Chondrocyte (in vitro differentiated cells): ENCODE measurements at regions not wholly inside any gene's neighbourhood (a gene's known extent, or its start where the extent isn't known, plus 50 kb on each side); places are given as distances from the start of the nearest gene placed in this dataset.

Source experiments
- DNase-seq: peaks from one replicate; pipeline ENCODE4 v3.0.0; 2021; ENCODE audit warnings: mixed read lengths, low spot score
- H3K27ac Mint-ChIP-seq: one replicate; pipeline ENCODE4 v1.8.0; 2021; ENCODE audit warnings: mild to moderate bottlenecking, moderate library complexity, mixed read lengths; ENCODE audit not compliant: unreplicated experiment
- H3K27me3 Mint-ChIP-seq: 2 replicates; pipeline ENCODE4 v1.8.0; 2021; ENCODE audit warnings: low read depth, mixed read lengths
- H3K36me3 Mint-ChIP-seq: 2 replicates; pipeline ENCODE4 v1.8.0; 2021; ENCODE audit warnings: low read depth, mixed read lengths
- H3K4me1 Mint-ChIP-seq: 2 replicates; pipeline ENCODE4 v1.8.0; 2021; ENCODE audit warnings: low read depth, mild to moderate bottlenecking, mixed read lengths
- H3K4me3 Mint-ChIP-seq: one replicate; pipeline ENCODE4 v1.8.0; 2021; ENCODE audit warnings: mild to moderate bottlenecking, moderate library complexity, mixed read lengths; ENCODE audit not compliant: unreplicated experiment
- H3K9me3 Mint-ChIP-seq: 2 replicates; pipeline ENCODE4 v1.8.0; 2021; ENCODE audit warnings: low read depth, mixed read lengths
- TF ChIP-seq, protein P1 (sequence below): fragments of 200-600 bp; sonication (generic); IDR thresholded peaks from 2 replicates; pipeline ENCODE4 v1.5.0; 2021; ENCODE audit warnings: antibody characterized with exemption, mild to moderate bottlenecking, moderate library complexity

GRCh38 chr7:113202284-113202683 is 83.9 kb upstream of the SMIM30 start:
- H3K9me3 Mint-ChIP-seq = peaks cover 4% of the 10 kb centered on the region

DNA sequence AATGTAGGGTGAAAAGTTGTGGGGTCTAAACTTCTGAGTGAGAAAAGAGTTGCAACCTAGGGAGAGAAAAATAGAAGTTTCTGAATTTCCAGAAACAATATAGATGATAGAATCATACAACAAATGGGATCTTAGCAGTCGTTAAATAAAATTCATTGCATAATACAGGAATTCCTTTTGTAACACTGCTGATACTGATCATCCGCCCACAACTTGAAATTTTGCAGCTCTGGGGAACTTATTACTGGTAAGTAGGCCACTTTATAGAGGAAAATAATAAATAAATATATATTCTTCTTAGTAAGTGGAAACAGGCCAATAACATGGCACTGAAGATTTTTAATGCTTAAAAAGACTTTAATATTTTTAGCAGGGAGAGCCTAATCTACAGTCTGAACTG is 81.9 kb upstream of the SMIM30 start:
- H3K36me3 Mint-ChIP-seq = no peaks in the 10 kb centered on the region
- no peak overlapping the region for H3K27ac Mint-ChIP-seq
- no peak overlapping the region for H3K4me3 Mint-ChIP-seq
- H3K9me3 Mint-ChIP-seq = peaks cover 4% of the 10 kb centered on the region
- DNase-seq = no peak
- TF ChIP-seq, protein P1, sequence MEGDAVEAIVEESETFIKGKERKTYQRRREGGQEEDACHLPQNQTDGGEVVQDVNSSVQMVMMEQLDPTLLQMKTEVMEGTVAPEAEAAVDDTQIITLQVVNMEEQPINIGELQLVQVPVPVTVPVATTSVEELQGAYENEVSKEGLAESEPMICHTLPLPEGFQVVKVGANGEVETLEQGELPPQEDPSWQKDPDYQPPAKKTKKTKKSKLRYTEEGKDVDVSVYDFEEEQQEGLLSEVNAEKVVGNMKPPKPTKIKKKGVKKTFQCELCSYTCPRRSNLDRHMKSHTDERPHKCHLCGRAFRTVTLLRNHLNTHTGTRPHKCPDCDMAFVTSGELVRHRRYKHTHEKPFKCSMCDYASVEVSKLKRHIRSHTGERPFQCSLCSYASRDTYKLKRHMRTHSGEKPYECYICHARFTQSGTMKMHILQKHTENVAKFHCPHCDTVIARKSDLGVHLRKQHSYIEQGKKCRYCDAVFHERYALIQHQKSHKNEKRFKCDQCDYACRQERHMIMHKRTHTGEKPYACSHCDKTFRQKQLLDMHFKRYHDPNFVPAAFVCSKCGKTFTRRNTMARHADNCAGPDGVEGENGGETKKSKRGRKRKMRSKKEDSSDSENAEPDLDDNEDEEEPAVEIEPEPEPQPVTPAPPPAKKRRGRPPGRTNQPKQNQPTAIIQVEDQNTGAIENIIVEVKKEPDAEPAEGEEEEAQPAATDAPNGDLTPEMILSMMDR = no peak
- H3K4me1 Mint-ChIP-seq = peaks cover 17% of the 10 kb centered on the region
- peaks cover 6% of the 10 kb centered on the region for H3K27me3 Mint-ChIP-seq

More at GRCh38 chr7:113202284-113202683, 83.9 kb upstream of the SMIM30 start:
- TF ChIP-seq, protein P1 = no peak
- H3K27ac Mint-ChIP-seq = no peak overlapping the region
- peaks cover 8% of the 10 kb centered on the region for H3K27me3 Mint-ChIP-seq
- peaks cover 16% of the 10 kb centered on the region for H3K4me1 Mint-ChIP-seq
- no peak overlapping the region for H3K4me3 Mint-ChIP-seq
- no peak for DNase-seq
- H3K36me3 Mint-ChIP-seq = no peaks in the 10 kb centered on the region

DNA sequence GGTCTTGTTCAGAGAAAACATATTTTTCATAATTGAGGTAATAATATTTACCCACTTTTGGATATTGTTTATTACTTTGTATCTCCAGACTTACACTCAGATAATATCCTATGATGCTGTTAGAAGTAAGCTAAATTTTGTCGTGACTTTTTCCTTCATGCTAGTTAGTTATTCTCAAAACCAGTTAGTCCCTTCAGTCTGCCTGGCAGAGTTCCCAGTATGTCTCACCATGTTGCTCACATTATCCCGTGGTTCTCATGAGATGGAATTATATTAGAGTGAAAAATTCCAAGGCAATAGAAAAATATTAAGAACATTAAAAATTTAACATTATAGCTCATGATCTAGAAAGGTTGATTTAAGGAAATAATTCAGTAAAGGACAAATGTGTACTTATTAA is 81.5 kb upstream of the SMIM30 start:
- Mint-ChIP-seq H3K4me1 (peaks cover 17% of the 10 kb centered on the region), H3K4me3 (no peak overlapping the region), H3K27me3 (peaks cover 6% of the 10 kb centered on the region), H3K36me3 (no peaks in the 10 kb centered on the region), H3K27ac (peak overlapping the region; percentile 46), H3K9me3 (peaks cover 4% of the 10 kb centered on the region)
- no peak for DNase-seq
- TF ChIP-seq, protein P1 = no peak

GRCh38 chr7:113199136-113199535 is 80.8 kb upstream of the SMIM30 start:
- peaks cover 6% of the 10 kb centered on the region for H3K27me3 Mint-ChIP-seq
- H3K4me1 Mint-ChIP-seq = peaks cover 17% of the 10 kb centered on the region
- H3K9me3 Mint-ChIP-seq = peaks cover 7% of the 10 kb centered on the region
- TF ChIP-seq, protein P1 = no peak
- H3K4me3 Mint-ChIP-seq = no peak overlapping the region
- DNase-seq = no peak
- H3K36me3 Mint-ChIP-seq = peaks cover 3% of the 10 kb centered on the region
- H3K27ac Mint-ChIP-seq = no peak overlapping the region

- Mint-ChIP-seq H3K9me3 (peaks cover 7% of the 10 kb centered on the region), H3K4me3 (no peak overlapping the region), H3K27me3 (no peaks in the 10 kb centered on the region), H3K36me3 (peaks cover 4% of the 10 kb centered on the region), H3K27ac (no peak overlapping the region), H3K4me1 (peaks cover 17% of the 10 kb centered on the region)
- TF ChIP-seq, protein P1 = no peak
- no peak for DNase-seq
These were observed 79.9 kb upstream of the SMIM30 start for GRCh38 chr7:113198226-113198625.
